Mammary epithelial cell (primary cell): ENCODE measurements at regions not wholly inside any gene's neighbourhood (a gene's known extent, or its start where the extent isn't known, plus 50 kb on each side); places are given as distances from the start of the nearest gene placed in this dataset.

Experiments
- EZH2 ChIP-seq: IDR thresholded peaks from 2 replicates; pipeline ENCODE4 v1.6.1; 2012; ENCODE audit warnings: low read length, inconsistent platforms, borderline replicate concordance
- TF ChIP-seq, protein P1 (sequence below), 2 donors: IDR thresholded peaks in 1 of 2; conservative IDR thresholded peaks in 1 of 2; 2 replicates each; pipeline ENCODE4 v1.5.1; 2011 to 2012; ENCODE audit warnings: inconsistent platforms in 2 of 2, low read length in 2 of 2, mild to moderate bottlenecking in 2 of 2, control low read depth in 1 of 2, low read depth in 1 of 2; ENCODE audit not compliant: insufficient read depth in 1 of 2; ENCODE audit errors: extremely low read depth in 1 of 2

DNA sequence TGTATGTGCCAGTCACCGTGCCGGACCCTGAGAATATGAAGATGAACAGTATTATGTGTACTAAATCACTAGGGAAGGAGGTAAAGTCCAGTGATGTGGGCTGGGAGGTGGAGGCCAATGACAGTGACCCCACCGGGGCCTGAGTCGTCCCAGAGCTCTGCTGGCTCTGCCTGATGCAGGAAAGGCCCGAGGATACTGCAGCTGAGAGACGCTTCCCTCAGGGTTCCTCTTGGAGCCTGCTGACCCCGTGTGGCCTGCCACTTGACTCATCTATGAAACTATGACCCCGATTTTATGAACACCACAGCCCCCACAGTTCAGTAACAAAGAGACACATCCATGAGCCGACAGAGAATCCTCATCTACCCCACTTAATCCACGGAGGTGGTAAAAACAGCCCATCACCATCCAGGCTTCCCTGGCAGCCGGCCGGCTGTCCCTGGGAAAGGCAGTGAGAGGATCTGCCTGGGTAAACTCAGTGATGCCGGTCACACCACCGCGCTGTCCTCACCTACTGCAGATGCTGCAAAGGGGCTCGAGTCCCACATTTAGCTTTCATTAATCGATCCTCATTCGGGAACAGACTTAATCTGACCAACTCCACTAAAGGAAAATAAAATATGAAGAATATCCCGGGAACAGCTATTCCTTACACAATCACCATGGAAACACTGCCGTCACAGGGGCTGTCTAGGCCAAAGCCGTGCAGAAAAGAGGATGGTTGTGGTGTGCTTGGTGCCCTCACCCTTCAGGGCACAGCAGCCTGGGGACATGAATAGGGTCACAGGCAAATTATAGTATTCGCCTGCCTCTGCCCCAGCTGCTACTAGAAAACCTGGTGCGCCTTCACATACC lies 82.9 kb downstream of the ARRDC4 start:
- no peak for TF ChIP-seq EZH2
- TF ChIP-seq, protein P1, sequence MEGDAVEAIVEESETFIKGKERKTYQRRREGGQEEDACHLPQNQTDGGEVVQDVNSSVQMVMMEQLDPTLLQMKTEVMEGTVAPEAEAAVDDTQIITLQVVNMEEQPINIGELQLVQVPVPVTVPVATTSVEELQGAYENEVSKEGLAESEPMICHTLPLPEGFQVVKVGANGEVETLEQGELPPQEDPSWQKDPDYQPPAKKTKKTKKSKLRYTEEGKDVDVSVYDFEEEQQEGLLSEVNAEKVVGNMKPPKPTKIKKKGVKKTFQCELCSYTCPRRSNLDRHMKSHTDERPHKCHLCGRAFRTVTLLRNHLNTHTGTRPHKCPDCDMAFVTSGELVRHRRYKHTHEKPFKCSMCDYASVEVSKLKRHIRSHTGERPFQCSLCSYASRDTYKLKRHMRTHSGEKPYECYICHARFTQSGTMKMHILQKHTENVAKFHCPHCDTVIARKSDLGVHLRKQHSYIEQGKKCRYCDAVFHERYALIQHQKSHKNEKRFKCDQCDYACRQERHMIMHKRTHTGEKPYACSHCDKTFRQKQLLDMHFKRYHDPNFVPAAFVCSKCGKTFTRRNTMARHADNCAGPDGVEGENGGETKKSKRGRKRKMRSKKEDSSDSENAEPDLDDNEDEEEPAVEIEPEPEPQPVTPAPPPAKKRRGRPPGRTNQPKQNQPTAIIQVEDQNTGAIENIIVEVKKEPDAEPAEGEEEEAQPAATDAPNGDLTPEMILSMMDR (conservative IDR thresholded peaks at IDR 0.05 in 1 of 2, IDR thresholded peaks at IDR 0.05 in 1 of 2; ENCODE audit: extremely low read depth in 1 of 2, insufficient read depth in 1 of 2, low read depth in 1 of 2, low read length in 2 of 2): no peak
